GM21526 (cell line): ENCODE measurements at regions not wholly inside any gene's neighbourhood (a gene's known extent, or its start where the extent isn't known, plus 50 kb on each side); places are given as distances from the start of the nearest gene placed in this dataset.
"Not testable (repeated sequence)": the region's sequence is repeated elsewhere in the genome, so short reads cannot be mapped to it uniquely, and the experiment has no call there.

Source experiments
- ATAC-seq: cut with Tn5 transposase; IDR thresholded peaks from one replicate; pipeline ENCODE4 v1.9.1; 2021; ENCODE audit warnings: moderate library complexity; ENCODE audit not compliant: unreplicated experiment, low FRiP score

DNA sequence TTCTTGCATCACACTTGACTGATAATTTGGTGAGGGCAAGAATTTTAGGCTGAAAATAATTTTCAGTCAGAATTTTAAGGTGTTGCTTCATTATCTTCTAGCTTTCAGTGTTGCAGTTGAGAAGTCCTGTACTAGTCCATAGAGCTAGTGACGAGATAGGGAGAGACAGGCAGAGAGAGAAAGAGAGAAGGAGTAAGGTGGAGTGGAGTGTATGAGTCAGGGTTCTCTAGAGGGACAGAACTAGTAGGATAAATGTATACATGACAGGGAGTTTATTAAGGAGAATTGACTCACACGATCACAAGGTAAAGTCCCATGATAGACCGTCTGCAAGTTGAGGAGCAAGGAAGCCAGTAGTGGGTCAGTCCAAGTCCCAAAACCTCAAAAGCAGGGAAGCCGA lies 127.2 kb downstream of the UTP18 start:
- no peak for ATAC-seq

DNA sequence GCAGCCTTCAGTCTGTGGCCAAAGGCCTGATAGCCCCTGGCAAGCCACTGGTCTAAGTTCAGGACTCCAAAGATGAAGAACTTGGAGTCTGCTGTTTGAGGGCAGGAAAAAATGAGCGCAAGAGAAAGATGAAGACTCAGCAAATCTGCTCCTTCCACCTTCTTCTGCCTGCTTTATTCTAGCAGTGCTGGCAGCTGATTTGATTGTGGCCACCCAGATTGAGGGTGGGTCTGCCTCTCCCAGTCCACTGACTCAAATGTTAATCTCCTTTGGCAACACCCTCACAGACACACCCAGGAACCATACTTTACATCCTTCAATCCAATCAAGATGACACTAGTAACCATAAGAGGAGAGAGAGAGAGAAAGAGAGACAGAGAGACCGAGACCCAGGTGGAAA lies 127.6 kb downstream of the UTP18 start:
- ATAC-seq = no peak

DNA sequence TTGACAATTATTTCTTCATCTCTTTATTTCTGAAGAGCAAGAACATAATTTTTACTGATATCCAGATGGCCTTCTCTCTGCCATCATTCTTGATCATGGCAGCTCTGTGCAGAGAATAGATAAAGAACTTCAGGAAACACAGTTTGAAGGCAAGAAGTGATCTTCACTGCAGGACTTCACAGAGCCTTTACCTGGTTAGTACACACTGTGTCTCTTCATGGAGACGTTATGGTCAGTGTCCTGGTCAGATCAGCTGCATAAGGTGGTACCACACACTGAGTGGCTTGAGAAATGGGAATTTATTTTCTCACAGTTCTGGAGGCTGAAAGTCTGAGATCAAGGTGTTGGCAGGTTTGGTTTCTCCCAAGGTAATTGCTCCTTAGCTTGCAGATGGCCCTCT lies 129.5 kb downstream of the UTP18 start:
- no peak for ATAC-seq

DNA sequence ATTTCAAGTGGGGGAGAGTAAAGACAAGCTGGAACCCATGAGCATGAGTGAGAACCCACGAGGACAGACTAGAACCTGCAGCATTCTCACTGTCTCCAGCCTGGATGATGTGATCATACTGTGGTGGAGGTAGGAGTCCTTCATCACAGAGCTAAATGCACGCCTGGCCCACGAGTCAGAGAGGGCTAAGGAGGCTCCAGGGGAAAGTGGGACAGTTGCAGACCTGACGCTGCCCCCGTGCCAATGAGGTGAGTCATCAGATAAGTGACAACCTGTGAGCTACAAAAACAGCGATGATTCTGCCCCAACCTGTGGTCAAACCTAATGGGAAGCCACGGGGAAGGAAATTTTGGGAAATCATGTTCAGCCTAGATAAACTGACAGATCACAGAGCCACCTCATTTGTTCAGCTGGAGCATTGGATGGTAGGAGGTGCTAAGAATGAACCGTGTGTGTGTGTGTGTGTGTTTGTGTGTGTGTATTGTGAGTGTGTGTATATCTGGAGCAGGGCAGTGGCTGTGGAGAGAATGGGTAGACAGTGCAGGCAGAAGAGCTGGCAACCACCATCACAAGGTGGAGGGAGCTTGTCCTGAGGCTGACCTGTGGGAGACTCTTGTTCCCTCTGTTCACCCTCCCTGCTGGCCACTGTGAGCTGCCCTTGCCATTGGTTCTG lies 131.8 kb downstream of the UTP18 start:
- ATAC-seq = no peak

DNA sequence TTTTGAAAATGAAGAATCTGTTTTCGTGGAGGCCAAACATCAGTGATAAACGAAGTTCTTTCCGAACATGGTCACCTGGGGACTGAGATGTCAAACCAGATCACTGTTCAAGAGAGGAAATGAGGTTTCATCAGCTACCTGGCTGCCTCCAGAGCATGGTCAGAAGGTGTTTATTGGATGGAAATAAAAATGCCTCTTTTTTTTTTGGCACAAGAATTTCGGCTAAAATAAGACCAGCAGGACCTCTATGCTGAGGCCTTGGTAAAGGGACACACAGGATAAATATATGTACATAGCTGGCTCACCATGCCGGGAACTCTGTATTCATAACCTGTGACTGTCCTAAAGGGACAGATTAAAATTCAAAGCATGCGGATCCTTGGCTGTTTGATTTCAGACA lies 135.3 kb downstream of the UTP18 start:
- ATAC-seq = no peak

DNA sequence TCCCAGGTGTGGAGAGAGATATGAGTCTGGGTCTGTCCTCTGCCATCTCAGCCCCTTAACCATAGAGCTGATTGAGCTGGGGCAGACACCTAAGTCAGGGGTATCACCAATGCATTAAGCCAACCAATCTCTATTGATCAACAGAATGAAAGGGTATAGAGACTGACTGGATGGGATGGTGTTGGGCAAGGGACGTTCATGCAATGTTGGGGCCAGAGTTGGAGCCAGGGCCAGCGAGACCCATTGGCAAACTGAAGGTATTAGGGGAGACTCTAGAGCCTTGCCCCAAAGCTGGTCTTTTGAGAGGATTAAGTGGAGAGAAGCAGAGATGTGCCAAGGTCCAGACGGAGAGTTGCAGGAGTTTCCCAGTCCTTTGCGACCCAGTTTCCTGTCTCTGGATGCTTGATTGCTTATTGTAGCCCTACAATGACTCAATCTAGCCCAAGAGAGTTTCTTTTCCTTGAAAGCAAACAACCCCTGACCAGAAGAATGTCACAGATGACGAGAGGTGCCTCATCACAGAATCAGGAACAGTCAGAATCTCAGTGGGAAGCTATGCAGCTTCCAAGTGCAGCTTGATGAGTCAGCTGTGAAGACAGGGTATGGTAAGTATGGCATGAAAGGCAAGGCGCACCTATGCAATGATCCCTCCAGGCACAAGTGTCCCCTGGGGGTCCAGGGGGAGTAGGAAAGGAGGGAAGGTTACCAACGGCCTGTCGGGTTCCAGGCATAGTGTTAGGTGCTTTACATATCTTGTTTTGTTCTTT lies 137.2 kb downstream of the UTP18 start:
- no peak for ATAC-seq

DNA sequence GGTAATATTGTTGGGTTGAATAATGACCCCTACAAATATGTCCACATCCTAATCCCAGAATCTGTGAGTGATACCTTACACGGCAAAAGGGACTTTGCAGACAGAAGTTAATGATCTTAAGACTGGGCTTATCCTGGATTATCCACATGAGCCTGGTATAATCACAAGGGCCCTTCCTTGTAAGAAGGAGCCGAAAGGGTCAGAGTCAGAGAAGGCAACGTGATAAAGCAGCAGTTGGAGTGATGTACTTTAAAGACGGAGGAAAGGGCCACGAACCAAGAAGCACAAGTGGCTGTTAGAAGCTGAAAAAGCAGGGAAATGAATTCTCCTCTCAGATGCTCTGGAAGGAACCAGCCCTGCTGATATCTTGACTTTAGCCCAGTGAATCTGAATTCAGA lies 137.8 kb downstream of the UTP18 start:
- no peak for ATAC-seq

DNA sequence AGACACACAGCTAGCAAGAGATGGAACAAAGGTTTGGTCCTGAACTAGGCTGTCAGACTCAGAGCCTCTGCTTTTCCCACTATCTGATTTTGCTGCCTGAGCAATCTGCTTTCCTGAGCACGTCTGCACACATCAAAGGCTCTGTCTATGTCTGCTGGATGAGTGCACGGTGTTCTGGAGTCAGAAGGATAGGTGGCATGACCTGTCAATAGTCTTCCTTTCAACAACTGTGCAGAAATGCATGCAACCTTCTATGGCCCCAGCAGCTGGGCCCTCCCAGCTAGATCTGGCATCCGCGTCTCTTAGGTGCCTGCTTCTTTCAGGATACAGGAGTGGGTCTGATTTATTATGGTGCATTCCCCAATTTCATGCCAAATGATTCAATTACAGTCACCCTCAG lies 138.3 kb downstream of the UTP18 start:
- no peak for ATAC-seq

DNA sequence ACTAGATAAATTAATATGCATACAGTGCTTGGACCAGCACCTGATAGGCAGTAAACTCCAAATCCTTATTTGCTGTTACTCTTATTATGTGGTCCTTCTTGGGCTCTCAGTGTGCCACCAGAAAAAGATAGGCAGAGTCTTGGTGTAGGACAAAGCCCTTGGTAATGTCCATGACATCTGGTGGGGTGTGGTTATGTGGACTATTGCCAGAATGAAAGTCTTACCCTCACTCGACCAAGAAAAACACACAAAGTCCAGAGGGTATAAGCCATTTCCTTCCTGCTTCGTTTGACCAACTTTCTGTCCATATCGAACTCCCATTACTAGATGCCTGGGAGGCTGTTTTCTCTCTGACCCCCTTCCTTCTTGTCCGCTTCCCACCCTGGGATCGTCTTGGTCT lies 140.9 kb downstream of the UTP18 start:
- ATAC-seq = no peak

DNA sequence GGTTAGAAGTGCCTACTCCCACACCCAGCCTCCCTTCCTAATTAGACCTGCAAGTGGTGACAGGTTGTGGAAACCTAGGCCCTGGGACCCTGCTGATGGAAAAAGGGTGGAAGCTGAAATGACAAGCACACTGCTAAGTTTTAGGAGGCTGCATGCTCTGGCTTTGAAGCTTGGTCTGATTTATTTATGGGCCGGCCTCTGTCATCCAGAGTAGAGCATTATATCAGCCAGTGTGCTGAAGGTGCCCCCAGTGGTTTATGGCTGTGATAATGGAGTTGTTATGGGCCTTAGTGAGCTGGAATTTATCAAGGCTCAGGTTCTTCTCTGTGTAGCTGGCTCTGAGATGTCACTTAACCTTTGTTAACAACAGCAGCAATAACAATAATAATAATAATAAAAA lies 142.6 kb downstream of the UTP18 start:
- ATAC-seq = no peak

DNA sequence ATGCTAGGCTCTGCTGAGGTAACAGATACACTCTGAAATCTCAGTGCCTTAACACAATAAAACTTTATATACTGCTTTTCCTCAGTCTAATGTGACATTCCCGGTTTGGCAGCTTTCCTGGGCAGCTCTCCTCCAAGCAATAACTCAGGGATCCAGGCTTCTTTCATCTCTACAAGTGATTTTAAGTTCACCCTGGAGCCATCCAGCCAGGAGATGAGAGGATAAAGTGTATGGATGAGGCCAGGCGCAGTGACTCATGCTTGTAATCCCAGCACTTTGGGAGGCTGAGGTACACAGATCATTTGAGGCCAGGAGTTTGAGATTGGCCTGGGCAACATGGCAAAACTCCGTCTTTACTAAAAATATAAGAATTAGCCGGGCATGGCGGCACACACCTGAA lies 147.2 kb downstream of the UTP18 start:
- no peak for ATAC-seq

DNA sequence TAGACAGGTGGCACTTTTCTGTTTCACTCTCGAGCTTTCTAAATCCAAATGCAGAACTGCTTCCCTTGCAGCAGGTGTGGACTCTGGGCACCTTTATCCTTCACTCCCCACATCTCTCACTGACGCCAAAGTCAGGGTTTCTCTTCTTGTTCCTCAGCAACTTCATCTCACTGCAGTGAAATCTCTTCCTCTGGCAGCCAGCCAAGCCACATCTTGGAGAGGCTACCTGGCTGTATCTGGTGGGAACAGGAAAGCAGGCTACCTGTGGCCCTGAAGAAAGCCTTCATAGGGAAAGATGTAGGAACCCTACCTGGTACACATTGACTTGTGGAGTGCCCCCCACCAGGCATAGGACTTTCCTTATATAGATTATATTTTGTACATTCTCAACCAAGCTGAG lies 159.1 kb downstream of the UTP18 start:
- no peak for ATAC-seq

DNA sequence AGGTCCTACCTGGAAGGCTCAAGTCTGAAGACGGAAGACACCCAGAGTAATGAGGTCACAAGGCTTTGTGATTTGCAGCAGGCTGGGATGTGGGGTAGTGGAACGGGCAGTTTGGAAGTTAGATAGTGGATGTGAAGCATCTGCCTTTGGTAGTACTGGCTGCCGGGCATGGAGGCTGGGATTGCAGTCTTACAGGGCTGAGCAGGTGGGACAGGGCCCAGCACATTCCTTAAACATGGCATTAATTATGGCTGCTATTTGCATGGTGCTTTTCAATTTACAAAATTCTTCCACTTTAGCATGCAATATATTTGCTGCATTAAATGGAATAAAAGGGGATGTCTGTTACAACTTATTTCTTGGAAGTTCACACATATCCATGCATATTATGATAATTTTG lies 161.2 kb downstream of the UTP18 start:
- ATAC-seq = no peak

DNA sequence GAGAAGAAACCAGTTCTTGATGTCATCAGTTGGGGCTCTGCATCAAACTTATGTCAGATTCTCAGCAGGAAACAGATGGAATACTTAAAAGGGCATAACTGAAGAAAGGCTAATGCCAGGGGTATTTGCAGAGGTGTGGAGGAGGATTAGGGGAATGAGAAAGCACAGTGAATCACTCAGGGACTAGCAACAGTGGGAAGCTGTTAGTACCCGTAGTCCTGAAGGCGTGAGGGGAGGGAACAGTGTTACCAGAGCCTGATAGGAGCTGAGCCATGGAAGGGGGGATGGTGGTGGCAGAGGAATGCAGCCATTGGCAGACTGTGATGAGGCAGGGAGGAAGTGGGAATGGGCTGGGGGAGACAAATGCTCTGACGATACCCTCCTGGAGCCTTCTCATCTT lies 162.3 kb downstream of the UTP18 start:
- no peak for ATAC-seq

DNA sequence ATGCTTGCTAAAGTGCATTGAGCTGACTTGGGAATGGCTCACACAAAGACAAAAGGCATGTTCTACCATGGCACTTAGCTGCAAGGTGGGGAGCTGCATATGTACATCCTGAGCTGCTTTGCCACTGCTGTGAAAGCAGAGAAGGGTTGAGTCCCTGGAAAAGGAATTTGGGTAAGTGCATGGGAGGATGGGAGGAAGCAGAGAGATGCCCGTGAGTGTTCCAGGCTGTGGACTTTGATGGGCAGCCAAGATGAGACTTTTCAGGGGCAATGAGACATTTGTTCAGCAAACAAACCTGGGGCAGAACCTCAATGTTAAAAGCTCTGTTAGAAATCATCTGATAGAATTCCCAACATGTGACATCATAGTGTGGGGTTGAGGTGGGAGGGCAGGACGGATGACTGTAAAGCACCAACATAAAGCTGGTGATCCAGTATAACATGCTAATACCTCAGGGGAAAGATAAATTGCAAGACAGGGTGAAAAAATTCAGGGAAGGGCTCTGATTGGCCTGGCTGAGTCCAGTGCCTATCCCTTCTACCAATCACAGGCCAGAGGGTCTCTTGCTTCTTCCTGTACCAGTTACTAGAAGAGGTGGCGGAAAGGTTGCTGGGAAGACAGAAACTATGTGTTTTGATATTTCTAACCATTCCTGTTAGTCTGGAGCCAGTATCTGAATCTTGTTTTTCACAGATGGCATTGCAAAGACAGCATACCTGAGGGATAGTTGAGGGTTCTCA lies 163.2 kb downstream of the UTP18 start:
- ATAC-seq = no peak

DNA sequence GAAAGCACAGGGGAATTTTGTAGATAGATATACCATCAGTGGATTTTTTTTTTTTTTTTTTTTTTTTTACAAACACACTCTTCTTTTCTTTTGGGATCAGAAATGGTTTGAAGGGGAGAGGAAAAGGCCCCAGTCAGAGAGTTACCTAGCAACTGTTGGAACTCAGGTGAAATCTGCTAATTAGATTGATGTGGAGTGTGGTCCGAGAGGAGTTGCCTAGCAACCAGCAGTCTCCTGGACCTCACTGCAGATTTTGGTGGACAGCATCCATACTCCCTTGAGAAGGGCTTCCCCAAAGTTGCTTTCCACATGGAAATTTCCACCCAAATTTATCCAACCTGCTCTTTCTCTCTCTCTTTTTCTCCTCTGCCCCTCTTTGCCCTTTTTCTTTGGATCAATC lies 165.4 kb downstream of the UTP18 start:
- ATAC-seq = no peak

DNA sequence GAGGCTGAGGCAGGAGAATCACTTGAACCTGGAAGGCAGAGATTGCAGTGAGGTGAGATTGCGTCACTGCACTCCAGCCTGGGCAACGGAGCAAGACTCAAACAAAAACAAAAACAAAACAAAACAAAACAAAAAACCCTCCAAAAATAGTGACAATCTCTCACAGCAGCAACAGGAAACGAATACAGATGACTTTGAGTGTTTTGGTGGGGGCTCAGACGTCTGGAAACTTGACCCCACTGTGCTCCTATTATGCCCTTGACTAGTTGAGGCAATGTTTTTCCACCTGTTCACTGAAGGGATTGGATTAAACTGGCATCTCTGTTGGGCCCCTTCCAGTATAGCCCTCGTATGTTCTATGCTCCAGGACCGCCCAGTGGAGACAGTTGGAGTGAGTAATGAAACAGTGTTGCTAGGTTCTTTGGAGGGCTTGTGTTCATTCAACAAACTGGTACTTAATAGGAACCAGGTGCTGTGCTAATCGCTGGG lies 167.0 kb downstream of the UTP18 start:
- no peak for ATAC-seq

DNA sequence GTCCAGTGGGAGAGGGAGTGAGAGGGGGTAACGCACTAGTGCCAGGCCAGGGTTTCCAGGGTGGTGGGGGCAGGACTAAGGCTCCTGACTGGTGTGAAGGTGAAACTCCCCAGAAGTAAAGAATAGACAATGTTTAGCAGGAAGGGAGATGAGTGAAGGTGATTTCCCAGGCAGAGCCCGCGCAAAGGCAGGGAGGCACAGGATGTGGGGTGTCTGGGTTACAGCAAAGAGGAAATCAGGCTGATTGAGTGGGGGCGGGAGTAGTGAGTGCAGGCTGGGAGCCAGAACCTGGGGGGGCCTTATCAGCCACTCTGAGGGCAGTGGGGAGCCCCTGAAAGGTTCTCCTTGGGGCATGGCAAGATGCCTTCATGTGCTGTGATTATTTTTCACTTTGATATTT lies 167.5 kb downstream of the UTP18 start:
- ATAC-seq = no peak

DNA sequence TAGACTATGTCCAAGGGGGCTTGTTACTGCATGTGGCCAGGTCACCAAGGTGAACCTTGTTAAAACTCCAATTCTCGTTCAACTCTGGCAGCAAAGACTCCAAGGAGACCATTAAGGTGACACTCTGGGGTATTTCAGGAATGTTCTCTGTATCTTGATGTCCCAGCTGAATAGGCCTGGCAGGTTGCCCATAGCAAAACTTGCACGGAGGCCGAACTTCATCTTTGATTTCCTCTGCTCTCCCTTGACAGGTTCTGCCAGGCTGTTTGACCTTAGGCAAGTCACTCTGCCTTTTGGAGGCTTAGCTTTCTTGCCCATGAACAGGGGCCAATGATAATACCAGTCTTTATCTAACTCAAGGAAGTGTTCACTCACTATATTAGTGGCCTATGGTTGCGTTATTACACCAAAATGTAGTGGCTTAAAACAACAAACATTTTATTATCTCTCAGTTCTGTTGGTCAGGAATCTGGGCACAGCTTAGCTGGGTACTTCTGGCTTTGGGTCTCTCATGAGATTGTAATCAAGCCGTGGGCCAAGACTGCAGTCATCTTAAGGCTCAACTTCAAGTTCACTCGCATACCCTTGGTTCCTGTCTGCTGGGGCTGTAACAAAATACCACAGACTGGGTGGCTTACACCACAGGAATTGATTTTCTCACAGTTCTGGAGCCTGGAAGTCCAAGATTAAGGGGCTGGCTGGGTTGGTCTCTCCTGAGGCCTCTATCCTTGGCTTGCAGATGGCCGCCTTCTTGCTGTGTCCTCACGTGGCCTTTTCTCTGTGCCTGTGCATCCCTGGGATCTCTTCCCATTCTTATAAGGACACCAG lies 168.5 kb downstream of the UTP18 start:
- no peak for ATAC-seq

DNA sequence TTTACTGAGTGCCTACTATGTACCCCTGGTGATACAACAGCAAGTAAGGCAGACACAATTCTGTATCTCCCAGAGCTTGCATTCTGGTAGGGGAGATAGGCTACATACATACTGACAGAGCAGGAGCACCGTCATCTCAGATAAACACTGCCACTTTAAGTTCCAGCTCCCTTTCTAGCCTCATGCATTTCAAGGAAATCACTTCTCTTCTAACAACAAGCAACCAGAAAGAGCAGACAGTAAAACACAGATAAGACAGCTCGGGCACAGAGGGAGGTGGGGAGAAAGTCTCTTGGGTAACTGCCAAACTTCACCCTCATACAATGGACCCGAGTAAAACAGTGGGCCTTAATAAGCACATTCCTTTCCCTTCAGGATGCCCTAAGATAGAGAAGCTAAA lies 169.6 kb downstream of the UTP18 start:
- ATAC-seq = not testable (repeated sequence)

DNA sequence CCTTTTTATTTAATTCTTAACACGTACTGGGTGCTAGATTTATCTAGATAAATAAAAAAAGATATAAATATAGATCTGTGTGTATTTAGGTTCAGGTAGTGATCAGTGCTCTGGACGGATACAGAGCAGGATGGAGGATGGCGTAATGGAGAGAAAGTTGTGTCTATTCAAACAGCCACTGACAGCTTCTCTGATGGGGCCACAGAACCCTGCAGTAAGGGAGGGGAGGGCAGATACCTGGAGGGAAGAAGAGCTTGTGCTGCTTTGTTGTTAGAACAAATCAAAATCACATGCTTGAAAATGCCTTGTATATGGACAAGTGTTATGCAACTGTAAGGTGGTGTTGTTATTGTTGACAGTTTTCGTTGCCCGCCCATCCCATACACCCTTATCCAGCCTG lies 170.2 kb downstream of the UTP18 start:
- ATAC-seq = no peak
